Thyroid gland (tissue), 4 donors: ENCODE measurements at regions not wholly inside any gene's neighbourhood (a gene's known extent, or its start where the extent isn't known, plus 50 kb on each side); places are given as distances from the start of the nearest gene placed in this dataset.
"Not testable (repeated sequence)": the region's sequence is repeated elsewhere in the genome, so short reads cannot be mapped to it uniquely, and the experiment has no call there.

Source experiments
- POLR2A ChIP-seq, 2 donors: fragments of 450-650 bp; IDR thresholded peaks; one replicate each; pipeline ENCODE4 v1.6.1; 2017; ENCODE audit warnings: antibody characterized with exemption in 2 of 2, mild to moderate bottlenecking in 2 of 2, moderate library complexity in 1 of 2
- TF ChIP-seq, protein P1 (sequence below), 6 experiments: fragments of 200-600 bp in 3 of 6; fragments of 450-650 bp in 3 of 6; sonication (generic) in 3 of 6; IDR thresholded peaks; one replicate each; pipeline ENCODE4 v1.5.1; 2016 to 2019; ENCODE audit warnings: antibody characterized with exemption in 6 of 6, mild to moderate bottlenecking in 2 of 6, inconsistent platforms in 1 of 6, moderate library complexity in 1 of 6

DNA sequence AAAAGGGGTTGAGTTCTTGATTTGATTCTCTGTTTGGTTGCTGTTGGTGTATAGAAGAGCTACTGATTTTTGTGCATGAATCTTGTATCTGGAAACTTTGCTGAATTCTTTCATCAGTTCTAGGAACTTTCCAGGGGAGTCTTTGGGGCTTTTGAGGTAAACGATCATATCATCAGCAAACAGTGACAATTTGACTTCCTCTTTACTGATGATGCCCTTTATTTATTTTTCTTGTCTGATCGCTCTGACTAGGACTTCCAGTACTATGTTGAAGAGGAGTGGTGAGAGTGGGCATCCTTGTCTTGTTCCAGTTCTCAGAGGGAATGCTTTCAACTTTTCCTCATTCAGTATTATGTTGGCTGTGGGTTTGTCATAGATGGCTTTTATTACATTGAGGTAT is 304.0 kb downstream of the MTERF1 start:
- TF ChIP-seq, protein P1, sequence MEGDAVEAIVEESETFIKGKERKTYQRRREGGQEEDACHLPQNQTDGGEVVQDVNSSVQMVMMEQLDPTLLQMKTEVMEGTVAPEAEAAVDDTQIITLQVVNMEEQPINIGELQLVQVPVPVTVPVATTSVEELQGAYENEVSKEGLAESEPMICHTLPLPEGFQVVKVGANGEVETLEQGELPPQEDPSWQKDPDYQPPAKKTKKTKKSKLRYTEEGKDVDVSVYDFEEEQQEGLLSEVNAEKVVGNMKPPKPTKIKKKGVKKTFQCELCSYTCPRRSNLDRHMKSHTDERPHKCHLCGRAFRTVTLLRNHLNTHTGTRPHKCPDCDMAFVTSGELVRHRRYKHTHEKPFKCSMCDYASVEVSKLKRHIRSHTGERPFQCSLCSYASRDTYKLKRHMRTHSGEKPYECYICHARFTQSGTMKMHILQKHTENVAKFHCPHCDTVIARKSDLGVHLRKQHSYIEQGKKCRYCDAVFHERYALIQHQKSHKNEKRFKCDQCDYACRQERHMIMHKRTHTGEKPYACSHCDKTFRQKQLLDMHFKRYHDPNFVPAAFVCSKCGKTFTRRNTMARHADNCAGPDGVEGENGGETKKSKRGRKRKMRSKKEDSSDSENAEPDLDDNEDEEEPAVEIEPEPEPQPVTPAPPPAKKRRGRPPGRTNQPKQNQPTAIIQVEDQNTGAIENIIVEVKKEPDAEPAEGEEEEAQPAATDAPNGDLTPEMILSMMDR (IDR thresholded peaks at IDR 0.05) = not testable (repeated sequence)
- not testable (repeated sequence) for TF ChIP-seq POLR2A (IDR thresholded peaks at IDR 0.05)
